Endothelial cell of umbilical vein (primary cell): ENCODE measurements at regions not wholly inside any gene's neighbourhood (a gene's known extent, or its start where the extent isn't known, plus 50 kb on each side); places are given as distances from the start of the nearest gene placed in this dataset.
A peak's percentile ranks its signal among the peaks of the same experiment; 100 is the strongest.

ENCODE experiments used
- BruUV-seq: library from RNA; stranded (reverse); fragments of 400-500 nt; replicated peaks from 2 replicates; lab custom pipeline; 2021; lab: Mats Ljungman, UMichigan
- CTCF ChIA-PET: fragments of 300-600, 350-600 bp; sonication (Branson Sonifier 250); formaldehyde crosslinking; loops from one replicate; lab custom pipeline; 2021; ENCODE audit warnings: antibody characterized with exemption, inconsistent platforms; lab: Charles Lee
- POLR2A ChIA-PET: fragments of 300-600, 350-600 bp; sonication (Branson Sonifier 250); formaldehyde crosslinking; loops from one replicate; lab custom pipeline; 2021; ENCODE audit warnings: antibody characterized with exemption, inconsistent platforms; lab: Charles Lee
- DNase-seq: peaks from one replicate; pipeline ENCODE4 v3.0.0-alpha.2; 2011; ENCODE audit warnings: low read depth, low spot score
- FAIRE-seq: peaks from 2 replicates; lab custom pipeline; 2011; peaks lifted over from hg19 to GRCh38; lab: Jason Lieb, UNC
- H2AFZ ChIP-seq: 2 replicates; pipeline ENCODE4 v1.6.0; 2012; ENCODE audit warnings: low read depth, low read length, control low read depth, inconsistent platforms
- H3K27ac ChIP-seq: 2 replicates; pipeline ENCODE4 v1.5.1; 2011; ENCODE audit warnings: low read depth, mild to moderate bottlenecking, control low read depth, low read length, moderate library complexity; ENCODE audit not compliant: insufficient read depth
- H3K27me3 ChIP-seq, 2 experiments: 2 replicates each; pipeline versions ENCODE4 v1.6.0 to v1.6.1; 2011; ENCODE audit warnings: low read length in 2 of 2, mixed read lengths in 1 of 2; ENCODE audit not compliant: control insufficient read depth in 2 of 2, insufficient read depth in 2 of 2
- H3K36me3 ChIP-seq, 2 experiments: 2 replicates in 1 of 2; 3 replicates in 1 of 2; pipeline ENCODE4 v1.5.1; 2011; ENCODE audit warnings: low read length in 2 of 2, mild to moderate bottlenecking in 1 of 2, moderate library complexity in 1 of 2; ENCODE audit not compliant: control insufficient read depth in 2 of 2, insufficient read depth in 2 of 2; ENCODE audit errors: extremely low read depth in 1 of 2
- H3K4me1 ChIP-seq: 3 replicates; pipeline ENCODE4 v1.5.1; 2011; ENCODE audit warnings: mild to moderate bottlenecking, low read length; ENCODE audit not compliant: control insufficient read depth, insufficient read depth; ENCODE audit errors: extremely low read depth
- H3K4me2 ChIP-seq: 2 replicates; pipeline ENCODE4 v1.6.1; 2011; ENCODE audit warnings: low read length, control low read depth, mixed read lengths; ENCODE audit not compliant: insufficient read depth
- H3K4me3 ChIP-seq, 3 experiments: fragments of 200-600 bp in 1 of 3; sonication (generic), shearing (Covaris generic) in 1 of 3; replicated peaks in 1 of 3; 2 replicates each; pipeline ENCODE4 v1.5.1; 2011 to 2016; ENCODE audit warnings: control low read depth in 3 of 3, low read length in 3 of 3, mild to moderate bottlenecking in 2 of 3, inconsistent platforms in 1 of 3, low read depth in 1 of 3, moderate library complexity in 1 of 3; ENCODE audit not compliant: insufficient read depth in 1 of 3
- H3K79me2 ChIP-seq: 2 replicates; pipeline ENCODE4 v1.6.0; 2012; ENCODE audit warnings: low read length, inconsistent platforms; ENCODE audit not compliant: control insufficient read depth, insufficient read depth
- H3K9ac ChIP-seq: replicated peaks from 2 replicates; pipeline ENCODE3; 2011; ENCODE audit warnings: low read length, control low read depth; ENCODE audit not compliant: insufficient read depth; ENCODE audit errors: extremely low read depth
- H3K9me1 ChIP-seq: replicated peaks from 3 replicates; pipeline ENCODE4 v1.6.0; 2011; ENCODE audit warnings: mild to moderate bottlenecking, low read length; ENCODE audit not compliant: control insufficient read depth, insufficient read depth; ENCODE audit errors: extremely low read depth
- H3K9me3 ChIP-seq: replicated peaks from 2 replicates; pipeline ENCODE4 v1.5.1; 2012; ENCODE audit warnings: low read length, inconsistent platforms; ENCODE audit not compliant: control insufficient read depth, insufficient read depth
- H4K20me1 ChIP-seq: replicated peaks from 2 replicates; pipeline ENCODE3; 2011; ENCODE audit warnings: mild to moderate bottlenecking, low read length; ENCODE audit not compliant: control insufficient read depth, insufficient read depth; ENCODE audit errors: extremely low read depth
- EZH2 ChIP-seq: IDR thresholded peaks from 2 replicates; pipeline ENCODE4 v1.6.1; 2012; ENCODE audit warnings: borderline replicate concordance, low read depth, mild to moderate bottlenecking, moderate library complexity, low read length, inconsistent platforms; ENCODE audit not compliant: severe bottlenecking
- FOS ChIP-seq: IDR thresholded peaks from 2 replicates; pipeline ENCODE4 v1.6.1; 2011; ENCODE audit warnings: mild to moderate bottlenecking, low read length, moderate library complexity, borderline replicate concordance; ENCODE audit not compliant: insufficient read depth
- GATA2 ChIP-seq: IDR thresholded peaks from 2 replicates; pipeline ENCODE4 v1.7.0; 2011; ENCODE audit warnings: low read depth, mild to moderate bottlenecking, moderate library complexity, mixed read lengths, low read length; ENCODE audit not compliant: insufficient read length, insufficient read depth
- JUN ChIP-seq: IDR thresholded peaks from 2 replicates; pipeline ENCODE4 v1.6.1; 2011; ENCODE audit warnings: borderline replicate concordance, low read depth; ENCODE audit not compliant: insufficient read length, insufficient read depth
- MYC ChIP-seq: IDR thresholded peaks from one replicate; pipeline ENCODE4 v1.6.1; 2011; ENCODE audit warnings: mild to moderate bottlenecking, low read depth, low read length
- POLR2A ChIP-seq: IDR thresholded peaks from 2 replicates; pipeline ENCODE4 v1.6.1; 2012; ENCODE audit warnings: low read depth, mild to moderate bottlenecking, control low read depth, low read length
- POLR2AphosphoS5 ChIP-seq: IDR thresholded peaks from 2 replicates; pipeline ENCODE4 v1.6.1; 2012; ENCODE audit warnings: low read depth, mild to moderate bottlenecking, control low read depth, low read length, moderate library complexity; ENCODE audit not compliant: insufficient read depth
- dilution Hi-C: fragments of 300-500 bp; cut with MboI; formaldehyde crosslinking; loops from one replicate; pipeline ENCODE4 v1.15.0; 2019; ENCODE audit warnings: low sequenced_read_pairs; ENCODE audit not compliant: extremely low pct_ligation_motif_present
- intact Hi-C: fragments of 100-400 bp; cut with micrococcal nuclease; formaldehyde crosslinking; loops from one replicate; pipeline ENCODE4 v1.10.0; 2022
- TF ChIP-seq, protein P1 (sequence below): IDR thresholded peaks from 2 replicates; pipeline ENCODE4 v1.6.1; 2011; ENCODE audit not compliant: insufficient read depth, insufficient read length
- TF ChIP-seq, protein P2 (sequence below), 2 donors: IDR thresholded peaks; 1 replicate in 1 of 2; 2 replicates in 1 of 2; pipeline ENCODE4 v1.5.1; 2011; ENCODE audit warnings: low read length in 2 of 2, mild to moderate bottlenecking in 2 of 2, moderate library complexity in 2 of 2, control low read depth in 1 of 2, inconsistent platforms in 1 of 2, low read depth in 1 of 2; ENCODE audit not compliant: insufficient read depth in 1 of 2; ENCODE audit errors: extremely low read depth in 1 of 2

DNA sequence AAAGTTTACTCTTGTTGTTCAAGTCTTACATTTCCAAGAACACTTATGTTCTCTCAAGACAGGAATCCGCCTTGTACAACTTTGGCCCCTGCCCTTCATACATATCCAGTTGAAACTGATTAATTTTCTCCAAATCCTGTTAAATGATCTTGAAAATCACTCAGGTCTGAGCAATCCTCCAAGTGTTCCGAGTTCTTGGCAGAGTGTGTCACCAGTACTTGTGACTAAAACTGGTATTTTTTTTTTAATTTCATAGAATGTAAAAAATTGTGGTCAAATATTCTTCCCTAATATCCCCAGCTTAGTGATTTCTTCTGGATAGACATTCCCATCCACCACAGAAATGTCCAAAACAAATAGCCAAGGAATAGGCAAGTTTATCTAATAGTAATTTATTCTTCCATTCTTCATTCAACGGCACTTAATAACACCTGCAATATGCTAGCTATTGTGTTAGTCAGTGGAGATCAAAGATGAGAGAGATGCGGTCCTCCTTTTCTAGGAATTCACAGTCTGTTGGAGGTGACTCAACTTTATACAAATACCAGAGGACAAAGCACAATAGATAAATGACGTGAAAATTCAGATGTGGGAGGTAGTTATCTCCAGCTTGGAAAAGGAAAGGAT is 71.4 kb downstream of the DIRAS3 start:
- no peaks in the 10 kb centered on the region for H4K20me1 ChIP-seq
- CTCF ChIA-PET = interaction anchor here (0.8 kb wide), 1 partner anchor 11 kb away, joined by 4 read pairs; no protein-coding TSS in a partner anchor
- H3K9me1 ChIP-seq = no peaks in the 10 kb centered on the region
- H3K27me3 ChIP-seq = no peaks in the 10 kb centered on the region
- DNase-seq (peak; percentile 10), FAIRE-seq (no peak)
- H3K27ac ChIP-seq = no peak overlapping the region
- H3K4me3 ChIP-seq = no peak overlapping the region
- H3K9ac ChIP-seq = no peak overlapping the region
- no peaks in the 10 kb centered on the region for H3K79me2 ChIP-seq
- no TSS peak for BruUV-seq
- intact Hi-C loops (no loop called here), dilution Hi-C loops (no loop called here)
- H3K4me1 ChIP-seq = peaks cover 2% of the 10 kb centered on the region
- no peak overlapping the region for H2AFZ ChIP-seq
- H3K36me3 ChIP-seq = no peaks in the 10 kb centered on the region
- TF ChIP-seq POLR2A (no peak), MYC (no peak), JUN (no peak), EZH2 (no peak), POLR2AphosphoS5 (no peak), FOS (no peak), GATA2 (no peak)
- TF ChIP-seq, protein P1, sequence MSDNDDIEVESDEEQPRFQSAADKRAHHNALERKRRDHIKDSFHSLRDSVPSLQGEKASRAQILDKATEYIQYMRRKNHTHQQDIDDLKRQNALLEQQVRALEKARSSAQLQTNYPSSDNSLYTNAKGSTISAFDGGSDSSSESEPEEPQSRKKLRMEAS = no peak
- TF ChIP-seq, protein P2, sequence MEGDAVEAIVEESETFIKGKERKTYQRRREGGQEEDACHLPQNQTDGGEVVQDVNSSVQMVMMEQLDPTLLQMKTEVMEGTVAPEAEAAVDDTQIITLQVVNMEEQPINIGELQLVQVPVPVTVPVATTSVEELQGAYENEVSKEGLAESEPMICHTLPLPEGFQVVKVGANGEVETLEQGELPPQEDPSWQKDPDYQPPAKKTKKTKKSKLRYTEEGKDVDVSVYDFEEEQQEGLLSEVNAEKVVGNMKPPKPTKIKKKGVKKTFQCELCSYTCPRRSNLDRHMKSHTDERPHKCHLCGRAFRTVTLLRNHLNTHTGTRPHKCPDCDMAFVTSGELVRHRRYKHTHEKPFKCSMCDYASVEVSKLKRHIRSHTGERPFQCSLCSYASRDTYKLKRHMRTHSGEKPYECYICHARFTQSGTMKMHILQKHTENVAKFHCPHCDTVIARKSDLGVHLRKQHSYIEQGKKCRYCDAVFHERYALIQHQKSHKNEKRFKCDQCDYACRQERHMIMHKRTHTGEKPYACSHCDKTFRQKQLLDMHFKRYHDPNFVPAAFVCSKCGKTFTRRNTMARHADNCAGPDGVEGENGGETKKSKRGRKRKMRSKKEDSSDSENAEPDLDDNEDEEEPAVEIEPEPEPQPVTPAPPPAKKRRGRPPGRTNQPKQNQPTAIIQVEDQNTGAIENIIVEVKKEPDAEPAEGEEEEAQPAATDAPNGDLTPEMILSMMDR (IDR thresholded peaks at IDR 0.05; ENCODE audit: extremely low read depth in 1 of 2, insufficient read depth in 1 of 2, low read depth in 1 of 2, low read length in 2 of 2) = no peak
- H3K4me2 ChIP-seq = no peak overlapping the region
- H3K9me3 ChIP-seq = no peaks in the 10 kb centered on the region
- POLR2A ChIA-PET = no interaction called here
